Caco-2 (cell line): ENCODE measurements at regions not wholly inside any gene's neighbourhood (a gene's known extent, or its start where the extent isn't known, plus 50 kb on each side); places are given as distances from the start of the nearest gene placed in this dataset.

Experiments
- BruUV-seq: library from RNA; stranded (reverse); fragments of 400-500 nt; replicated peaks from 2 replicates; lab custom pipeline; 2021; lab: Mats Ljungman, UMichigan
- CTCF ChIA-PET: fragments of 300-600 bp; sonication (Branson Sonifier 250); formaldehyde crosslinking; loops from one replicate; lab custom pipeline; 2022; ENCODE audit warnings: antibody characterized with exemption; lab: Charles Lee
- POLR2A ChIA-PET: fragments of 300-600 bp; sonication (Branson Sonifier 250); formaldehyde crosslinking; loops from one replicate; lab custom pipeline; 2022; ENCODE audit warnings: antibody characterized with exemption; lab: Charles Lee
- DNase-seq, 2 experiments: peaks; one replicate each; pipeline versions ENCODE4 v3.0.0 to v3.0.0-alpha.2; 2020 to 2022
- H3K27me3 ChIP-seq: replicated peaks from 2 replicates; pipeline ENCODE4 v1.6.0; 2011; ENCODE audit warnings: low read length; ENCODE audit not compliant: control insufficient read depth, insufficient read depth
- H3K36me3 ChIP-seq: 2 replicates; pipeline ENCODE4 v1.5.1; 2011; ENCODE audit warnings: low read length; ENCODE audit not compliant: control insufficient read depth, insufficient read depth
- H3K4me1 ChIP-seq: fragments of 250-450 bp; sonication (Bioruptor Pico); 2 replicates; pipeline ENCODE4 v1.5.1; 2020; ENCODE audit warnings: mild to moderate bottlenecking
- H3K4me3 ChIP-seq: 2 replicates; pipeline ENCODE4 v1.5.1; 2011; ENCODE audit warnings: low read depth, mild to moderate bottlenecking, control low read depth, low read length
- H3K9me3 ChIP-seq: fragments of 250-450 bp; sonication (Bioruptor Pico); 2 replicates; pipeline ENCODE4 v1.5.1; 2020; ENCODE audit warnings: mild to moderate bottlenecking, moderate library complexity
- H3K27ac Mint-ChIP-seq: one replicate; pipeline ENCODE4 v1.8.0; 2022; ENCODE audit warnings: mixed read lengths; ENCODE audit not compliant: unreplicated experiment
- H3K27me3 Mint-ChIP-seq: one replicate; pipeline ENCODE4 v1.8.0; 2022; ENCODE audit warnings: mixed read lengths; ENCODE audit not compliant: insufficient read depth, unreplicated experiment
- H3K36me3 Mint-ChIP-seq: one replicate; pipeline ENCODE4 v1.8.0; 2022; ENCODE audit warnings: mild to moderate bottlenecking, mixed read lengths; ENCODE audit not compliant: insufficient read depth, unreplicated experiment
- H3K4me1 Mint-ChIP-seq: one replicate; pipeline ENCODE4 v1.8.0; 2022; ENCODE audit warnings: low read depth, mixed read lengths; ENCODE audit not compliant: unreplicated experiment
- H3K4me3 Mint-ChIP-seq: one replicate; pipeline ENCODE4 v1.8.0; 2022; ENCODE audit warnings: mild to moderate bottlenecking, moderate library complexity, mixed read lengths; ENCODE audit not compliant: unreplicated experiment
- H3K9me3 Mint-ChIP-seq: one replicate; pipeline ENCODE4 v1.8.0; 2022; ENCODE audit warnings: mixed read lengths; ENCODE audit not compliant: unreplicated experiment
- intact Hi-C: fragments of 100-400 bp; cut with micrococcal nuclease; formaldehyde crosslinking; loops from one replicate; pipeline ENCODE4 v1.10.0; 2022; ENCODE audit not compliant: unreplicated experiment
- TF ChIP-seq, protein P1 (sequence below), 2 experiments: fragments of 200-600 bp in 1 of 2; IDR thresholded peaks; 1 replicate in 1 of 2; 2 replicates in 1 of 2; pipeline versions ENCODE4 v1.5.1 to v1.8.0; 2011 to 2022; ENCODE audit warnings: antibody characterized with exemption in 1 of 2, control low read depth in 1 of 2, inconsistent platforms in 1 of 2, low read depth in 1 of 2, low read length in 1 of 2, mild to moderate bottlenecking in 1 of 2, moderate library complexity in 1 of 2; ENCODE audit not compliant: insufficient read depth in 1 of 2, severe bottlenecking in 1 of 2, unreplicated experiment in 1 of 2

DNA sequence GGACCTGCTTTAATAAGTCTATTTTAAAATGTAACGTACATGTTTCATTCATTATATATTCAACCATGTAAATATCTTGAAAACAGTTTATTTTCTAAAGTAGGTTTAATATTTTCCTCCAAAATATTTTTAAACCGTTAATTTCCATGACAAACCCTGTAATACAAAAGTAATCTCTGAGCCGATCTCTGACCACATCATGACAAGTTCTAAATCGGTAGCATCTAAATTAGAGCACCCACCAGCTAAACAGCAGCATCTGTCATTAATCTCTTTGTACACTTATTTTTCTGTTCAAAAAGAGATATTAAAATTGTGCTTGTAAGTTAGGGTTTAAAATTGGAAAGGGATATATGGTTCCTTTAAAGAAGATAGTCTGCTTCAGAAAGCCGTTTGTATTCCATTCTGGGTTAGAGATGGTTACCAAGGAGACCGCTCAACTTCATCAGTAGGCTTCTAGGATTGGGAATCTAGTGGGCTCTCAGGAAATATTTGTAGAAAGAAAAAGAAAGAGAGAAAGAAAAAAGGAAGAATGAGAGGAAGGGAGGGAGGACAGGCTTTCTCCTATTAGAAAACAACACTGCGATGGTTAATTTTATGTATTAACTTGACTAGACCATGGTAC is 232.5 kb upstream of the FOXN3 start:
- no peaks in the 10 kb centered on the region for H3K36me3 Mint-ChIP-seq
- DNase-seq: no peak
- no peaks in the 10 kb centered on the region for H3K4me1 Mint-ChIP-seq
- H3K4me3 ChIP-seq: no peak overlapping the region
- no TSS peak for BruUV-seq
- TF ChIP-seq, protein P1, sequence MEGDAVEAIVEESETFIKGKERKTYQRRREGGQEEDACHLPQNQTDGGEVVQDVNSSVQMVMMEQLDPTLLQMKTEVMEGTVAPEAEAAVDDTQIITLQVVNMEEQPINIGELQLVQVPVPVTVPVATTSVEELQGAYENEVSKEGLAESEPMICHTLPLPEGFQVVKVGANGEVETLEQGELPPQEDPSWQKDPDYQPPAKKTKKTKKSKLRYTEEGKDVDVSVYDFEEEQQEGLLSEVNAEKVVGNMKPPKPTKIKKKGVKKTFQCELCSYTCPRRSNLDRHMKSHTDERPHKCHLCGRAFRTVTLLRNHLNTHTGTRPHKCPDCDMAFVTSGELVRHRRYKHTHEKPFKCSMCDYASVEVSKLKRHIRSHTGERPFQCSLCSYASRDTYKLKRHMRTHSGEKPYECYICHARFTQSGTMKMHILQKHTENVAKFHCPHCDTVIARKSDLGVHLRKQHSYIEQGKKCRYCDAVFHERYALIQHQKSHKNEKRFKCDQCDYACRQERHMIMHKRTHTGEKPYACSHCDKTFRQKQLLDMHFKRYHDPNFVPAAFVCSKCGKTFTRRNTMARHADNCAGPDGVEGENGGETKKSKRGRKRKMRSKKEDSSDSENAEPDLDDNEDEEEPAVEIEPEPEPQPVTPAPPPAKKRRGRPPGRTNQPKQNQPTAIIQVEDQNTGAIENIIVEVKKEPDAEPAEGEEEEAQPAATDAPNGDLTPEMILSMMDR (IDR thresholded peaks at IDR 0.05; ENCODE audit: insufficient read depth in 1 of 2, low read depth in 1 of 2, low read length in 1 of 2, severe bottlenecking in 1 of 2, unreplicated experiment in 1 of 2): no peak
- no peaks in the 10 kb centered on the region for H3K27me3 Mint-ChIP-seq
- no peak overlapping the region for H3K27ac Mint-ChIP-seq
- H3K4me3 Mint-ChIP-seq: no peak overlapping the region
- no peaks in the 10 kb centered on the region for H3K36me3 ChIP-seq
- no peaks in the 10 kb centered on the region for H3K9me3 Mint-ChIP-seq
- H3K9me3 ChIP-seq: no peaks in the 10 kb centered on the region
- H3K4me1 ChIP-seq: no peaks in the 10 kb centered on the region
- H3K27me3 ChIP-seq: no peaks in the 10 kb centered on the region
- CTCF ChIA-PET: no interaction called here
- POLR2A ChIA-PET: no interaction called here
- intact Hi-C loops: no loop called here

DNA sequence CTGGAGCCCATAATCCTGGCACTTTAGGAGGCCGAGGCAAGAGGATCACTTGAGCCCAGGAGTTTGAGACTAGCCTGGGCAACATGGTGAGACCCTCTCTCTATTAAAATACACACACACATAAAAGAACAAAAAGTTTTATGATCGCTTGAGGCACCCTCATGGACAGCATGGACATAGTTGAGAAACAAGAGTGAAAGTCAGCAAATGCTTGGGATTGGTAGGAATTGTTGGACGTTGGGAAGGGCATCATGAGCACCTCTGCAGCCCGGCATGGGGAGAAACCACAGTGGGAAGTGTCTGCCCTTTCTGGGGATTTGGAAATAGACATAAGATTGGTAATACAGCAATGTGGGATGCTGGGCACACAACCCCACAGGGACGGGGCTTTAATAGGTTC is 231.9 kb upstream of the FOXN3 start:
- H3K4me1 Mint-ChIP-seq: no peaks in the 10 kb centered on the region
- no peaks in the 10 kb centered on the region for H3K9me3 Mint-ChIP-seq
- ChIA-PET CTCF (interaction anchor here (0.6 kb wide), 1 partner anchor 24 kb away, joined by 4 read pairs; no protein-coding TSS in a partner anchor), POLR2A (no interaction called here)
- intact Hi-C loops: no loop called here
- no peaks in the 10 kb centered on the region for H3K36me3 Mint-ChIP-seq
- no peaks in the 10 kb centered on the region for H3K27me3 Mint-ChIP-seq
- Histone ChIP-seq H3K4me3 (no peak overlapping the region), H3K9me3 (no peaks in the 10 kb centered on the region), H3K4me1 (no peaks in the 10 kb centered on the region), H3K36me3 (no peaks in the 10 kb centered on the region), H3K27me3 (no peaks in the 10 kb centered on the region)
- TF ChIP-seq, protein P1 (IDR thresholded peaks at IDR 0.05; ENCODE audit: insufficient read depth in 1 of 2, low read depth in 1 of 2, low read length in 1 of 2, severe bottlenecking in 1 of 2, unreplicated experiment in 1 of 2): no peak
- DNase-seq: no peak
- BruUV-seq: no TSS peak
- H3K4me3 Mint-ChIP-seq: no peak overlapping the region
- no peak overlapping the region for H3K27ac Mint-ChIP-seq

DNA sequence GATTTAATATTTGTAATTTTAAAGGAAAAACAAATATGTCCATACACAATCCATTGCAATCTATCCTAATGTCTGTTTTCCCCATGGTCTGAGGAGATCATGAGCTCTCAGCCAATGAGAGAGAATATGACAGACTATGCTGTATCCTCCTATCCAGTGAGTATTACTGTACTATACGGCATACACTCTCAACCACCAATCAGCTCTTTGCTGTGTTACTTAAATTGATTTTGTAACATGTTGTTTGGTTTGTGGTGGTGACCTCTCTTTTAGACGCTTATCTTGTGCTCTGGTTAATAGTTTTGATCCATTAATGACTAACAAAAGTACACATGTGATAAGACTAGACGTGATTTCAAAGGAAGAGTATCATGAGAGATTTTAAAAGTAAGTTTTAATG is 231.5 kb upstream of the FOXN3 start:
- intact Hi-C loops: no loop called here
- POLR2A ChIA-PET: no interaction called here
- Histone ChIP-seq H3K4me3 (no peak overlapping the region), H3K27me3 (no peaks in the 10 kb centered on the region), H3K4me1 (no peaks in the 10 kb centered on the region), H3K36me3 (no peaks in the 10 kb centered on the region), H3K9me3 (no peaks in the 10 kb centered on the region)
- CTCF ChIA-PET: interaction anchor here (0.6 kb wide), 1 partner anchor 25 kb away, joined by 4 read pairs; no protein-coding TSS in a partner anchor
- Mint-ChIP-seq H3K4me1 (no peaks in the 10 kb centered on the region), H3K27ac (no peak overlapping the region), H3K9me3 (no peaks in the 10 kb centered on the region), H3K4me3 (no peak overlapping the region), H3K27me3 (no peaks in the 10 kb centered on the region), H3K36me3 (no peaks in the 10 kb centered on the region)
- DNase-seq: peak in 1 of 2 experiments; percentile 5
- TF ChIP-seq, protein P1 (IDR thresholded peaks at IDR 0.05; ENCODE audit: insufficient read depth in 1 of 2, low read depth in 1 of 2, low read length in 1 of 2, severe bottlenecking in 1 of 2, unreplicated experiment in 1 of 2): no peak
- BruUV-seq: no TSS peak
